ENCODE measurements at regions not wholly inside any gene's neighbourhood (a gene's known extent, or its start where the extent isn't known, plus 50 kb on each side); places are given as distances from the start of the nearest gene placed in this dataset.
"Not testable (repeated sequence)": the region's sequence is repeated elsewhere in the genome, so short reads cannot be mapped to it uniquely, and the experiment has no call there.

DNA sequence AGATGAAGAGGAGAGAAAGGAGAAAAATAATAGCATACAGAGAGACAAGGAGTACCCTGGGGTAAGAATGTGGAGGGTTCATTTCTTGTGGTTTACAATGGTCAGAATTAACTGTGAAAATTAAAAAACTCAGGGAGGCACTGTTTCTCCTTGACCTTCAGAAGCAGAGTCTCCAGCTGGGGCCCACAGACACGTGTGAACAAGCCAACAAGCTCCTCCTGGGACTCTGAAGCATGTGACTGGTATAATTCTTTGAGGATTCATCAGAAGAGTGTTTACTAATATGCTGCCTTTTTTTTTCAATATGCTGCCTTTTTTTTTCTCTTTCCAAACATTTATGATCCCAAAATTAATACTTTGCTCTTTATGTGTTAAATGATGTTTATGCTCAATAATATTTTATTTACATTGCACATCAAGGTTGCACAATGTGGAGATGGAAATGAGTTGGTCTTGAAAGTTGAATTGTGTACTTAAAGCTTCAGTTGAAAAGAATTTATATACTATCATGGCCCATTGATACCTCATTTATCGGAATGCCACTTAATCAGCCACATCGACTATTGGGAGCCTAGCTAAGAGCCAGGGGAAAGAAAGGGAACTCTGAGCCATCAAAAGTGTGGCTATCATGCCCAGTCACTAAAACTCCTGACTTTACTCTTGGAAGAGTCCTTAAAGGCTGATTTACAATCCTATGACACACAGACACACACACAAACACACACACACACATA, 134.7 kb upstream of the RHOBTB1 start:
- DNase-seq: no peak

DNA sequence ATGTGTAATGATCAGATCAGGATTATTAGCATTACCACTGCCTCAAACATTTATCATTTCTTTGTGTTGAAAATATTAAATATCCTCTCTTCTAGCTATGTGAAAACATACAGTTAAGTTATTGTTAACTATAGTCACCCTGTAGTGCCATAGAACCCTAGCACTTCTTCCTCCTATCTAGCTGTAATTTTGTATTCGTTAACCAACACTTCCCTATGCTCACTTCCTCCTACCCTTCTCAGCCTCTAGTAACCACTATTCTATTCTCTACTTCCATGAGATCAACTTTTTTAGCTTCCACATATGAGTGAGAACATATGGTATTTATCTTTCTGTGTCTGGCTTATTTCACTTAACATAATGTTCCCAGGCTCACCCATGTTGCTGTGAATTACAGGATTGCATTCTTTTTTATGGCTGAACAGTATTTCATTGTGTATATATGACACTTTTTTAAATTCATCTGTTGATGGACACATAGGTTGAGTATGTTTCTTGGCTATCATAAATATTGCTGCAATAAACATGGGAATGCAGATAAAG, 132.7 kb upstream of the RHOBTB1 start:
- DNase-seq: no peak

- DNase-seq: no peak
Measured at GRCh38 chr10:61073391-61073790, 129.4 kb upstream of the RHOBTB1 start.

GRCh38 chr10:61071580-61071979, 127.6 kb upstream of the RHOBTB1 start:
- DNase-seq: peak; percentile 58

DNA sequence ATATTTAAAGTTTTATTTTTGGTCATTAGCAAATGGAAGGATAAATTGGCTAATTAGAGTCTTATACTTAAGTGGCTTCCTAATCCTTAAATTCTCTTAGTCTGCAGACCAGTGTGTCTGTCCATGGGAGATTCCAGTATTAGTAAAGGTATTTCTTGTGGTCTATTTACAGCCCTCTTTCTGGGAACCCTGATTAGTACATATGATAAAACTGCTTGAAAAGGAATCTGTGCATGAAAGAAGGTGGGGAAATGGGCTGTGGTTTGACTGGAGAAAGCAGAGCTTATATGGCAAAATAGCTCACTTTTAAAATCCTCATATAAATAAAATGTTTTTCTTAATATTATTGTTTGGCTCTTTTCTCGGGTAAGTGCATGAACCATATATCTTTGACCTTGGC, 124.5 kb upstream of the RHOBTB1 start:
- no peak for DNase-seq

DNA sequence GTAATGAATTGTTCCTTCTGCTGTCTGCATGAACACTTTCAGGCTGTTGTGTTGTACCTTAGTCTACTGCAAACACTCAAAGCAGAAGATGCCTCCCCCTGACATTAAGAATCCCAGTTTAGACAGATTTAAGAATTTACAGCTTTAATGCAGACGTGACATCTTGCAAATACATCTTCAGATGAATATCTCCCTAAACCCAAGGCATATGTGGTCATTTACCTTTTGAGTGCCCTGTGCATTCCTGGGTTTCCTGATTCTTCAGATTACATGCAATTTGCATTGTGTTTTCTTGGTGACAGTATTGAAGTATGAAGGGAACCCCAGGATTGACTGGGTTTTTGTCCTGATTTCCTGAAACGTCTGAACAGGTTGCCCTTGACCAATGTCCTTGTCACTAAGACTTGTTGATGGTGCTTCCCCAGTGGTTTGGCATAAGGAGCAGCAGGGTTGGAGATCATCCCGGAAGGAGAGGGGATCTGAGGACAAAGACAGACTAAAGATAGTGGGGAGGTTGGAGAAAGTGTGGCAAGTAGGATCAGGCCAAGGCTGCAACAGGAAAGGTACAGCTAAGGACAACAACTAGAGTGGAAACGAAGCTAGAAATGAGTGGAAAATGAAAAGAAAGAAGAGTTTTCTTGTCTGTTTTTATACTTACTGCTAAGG, 123.8 kb upstream of the RHOBTB1 start:
- no peak for DNase-seq

GRCh38 chr10:61066661-61067344, 122.8 kb upstream of the RHOBTB1 start:
- no peak for DNase-seq

DNA sequence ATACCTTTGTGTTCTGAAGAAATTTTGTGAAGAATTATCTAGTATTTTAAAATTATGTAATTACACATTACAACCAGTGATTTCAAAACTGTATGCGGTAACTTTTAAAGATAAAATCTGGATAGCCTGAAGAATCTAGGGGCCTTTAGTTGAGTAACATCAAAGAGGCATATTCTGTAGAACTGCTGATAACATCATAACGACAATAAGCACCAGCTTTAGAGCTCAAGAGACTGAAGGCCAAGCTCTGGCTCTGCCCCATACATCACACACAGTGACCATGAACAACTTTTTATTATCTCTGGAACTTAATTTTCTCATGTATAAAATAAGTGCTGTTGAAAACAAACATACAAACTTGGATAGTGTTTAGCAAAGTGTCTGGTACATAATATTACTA, 121.1 kb upstream of the RHOBTB1 start:
- DNase-seq: no peak

- no peak for DNase-seq
Measured at GRCh38 chr10:61064356-61064755, 120.4 kb upstream of the RHOBTB1 start.

GRCh38 chr10:61063901-61064300, 119.9 kb upstream of the RHOBTB1 start:
- no peak for DNase-seq

GRCh38 chr10:61063034-61063433, 119.0 kb upstream of the RHOBTB1 start:
- DNase-seq: no peak

DNA sequence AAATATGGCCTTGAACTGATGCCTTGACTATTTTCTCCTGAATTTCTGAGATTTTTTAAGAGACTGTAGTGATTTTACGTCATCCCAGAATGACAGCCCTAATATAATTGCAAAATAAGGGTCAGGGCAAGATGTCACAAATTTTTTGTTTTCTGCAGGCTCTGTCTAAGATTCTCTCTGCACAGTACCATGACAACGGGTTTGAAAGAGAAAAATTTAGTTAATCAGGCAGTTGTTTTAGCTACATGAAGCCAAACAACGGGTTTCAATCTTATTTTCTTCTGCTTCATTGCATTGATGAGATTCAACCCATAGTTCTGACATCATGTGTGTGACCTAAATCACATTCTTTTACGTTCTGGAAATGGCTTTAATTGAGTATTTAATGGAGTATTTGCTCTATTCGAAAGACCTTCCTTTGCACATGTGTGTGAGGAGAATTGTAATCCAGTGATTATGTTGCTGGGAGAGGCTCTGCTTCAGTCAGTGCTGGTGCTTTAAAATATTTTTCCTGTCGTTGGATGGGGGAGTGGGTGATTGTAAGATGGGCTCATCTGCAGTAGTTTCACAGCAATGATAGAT, 118.0 kb upstream of the RHOBTB1 start:
- DNase-seq: no peak

- DNase-seq: no peak
Measured at GRCh38 chr10:61059636-61060035, 115.7 kb upstream of the RHOBTB1 start.

- DNase-seq: no peak
Measured at GRCh38 chr10:61052469-61053205, 108.7 kb upstream of the RHOBTB1 start.

DNA sequence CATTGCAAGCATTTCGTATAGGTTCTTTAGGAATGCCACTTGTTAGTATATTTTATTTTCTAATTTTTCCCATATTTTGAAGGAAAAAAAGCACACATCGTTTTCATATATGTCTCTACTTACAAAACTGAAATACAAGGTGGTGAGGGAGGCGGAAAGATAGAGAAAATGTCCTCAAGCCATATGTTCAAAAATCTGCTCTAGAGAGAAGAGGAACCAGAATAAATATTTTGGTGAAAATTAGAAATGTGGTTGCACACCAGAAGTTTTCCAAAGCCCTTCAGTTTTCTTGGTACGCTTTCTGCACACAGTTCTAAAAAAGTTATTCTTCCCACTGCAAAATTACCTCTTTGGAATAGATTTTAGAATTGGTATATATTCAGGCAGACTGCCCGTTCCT, 107.4 kb upstream of the RHOBTB1 start:
- no peak for DNase-seq

DNA sequence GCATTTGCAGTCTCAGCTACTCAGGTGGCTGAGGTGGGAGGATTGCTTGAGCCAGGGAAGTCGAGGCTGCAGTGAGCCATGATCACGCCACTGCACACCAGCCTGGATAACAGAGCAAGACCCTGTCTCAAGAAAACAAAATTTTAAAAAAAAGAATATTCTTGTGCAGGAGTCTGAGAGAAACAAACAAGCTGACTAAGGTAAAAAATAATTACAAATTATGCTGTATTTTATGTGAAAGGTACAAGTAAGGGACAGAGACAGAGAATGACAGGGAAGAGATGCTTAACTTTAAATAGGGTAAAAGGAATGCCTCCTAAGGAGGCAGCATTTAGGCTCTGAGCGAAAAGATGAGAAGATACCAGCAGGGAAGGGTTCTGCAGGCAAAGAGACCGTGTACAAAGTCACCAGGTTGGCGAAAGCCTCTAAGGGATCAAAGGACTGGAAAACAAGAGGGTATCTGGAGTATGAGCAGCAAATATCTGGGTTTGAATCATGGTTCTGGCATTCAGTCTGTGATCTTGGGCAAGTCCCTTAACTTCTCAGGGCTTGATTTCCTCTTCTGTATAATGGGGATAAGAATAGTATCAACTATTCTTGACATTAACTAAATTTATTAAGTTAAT, 106.2 kb upstream of the RHOBTB1 start:
- DNase-seq: no peak

DNA sequence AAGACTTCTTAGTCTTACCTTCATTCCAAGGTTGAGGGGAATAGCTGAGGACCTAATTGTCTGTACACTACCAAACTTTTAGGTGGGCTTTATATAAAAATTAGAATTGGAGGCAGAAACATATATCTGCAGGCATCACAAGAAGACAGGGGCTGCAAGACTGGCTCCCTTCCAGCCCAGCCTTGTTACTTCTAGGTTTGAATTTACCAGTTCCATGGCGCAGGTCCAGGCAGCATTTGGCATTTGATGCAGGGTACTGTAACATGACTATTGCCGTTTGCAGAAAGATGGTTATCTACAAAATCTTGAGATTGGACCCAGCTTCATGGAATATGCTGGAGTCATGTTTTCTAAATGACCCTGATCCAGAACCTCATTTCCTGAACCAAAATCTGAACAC, 105.4 kb upstream of the RHOBTB1 start:
- no peak for DNase-seq

- DNase-seq: no peak
Measured at GRCh38 chr10:61047788-61048560, 104.0 kb upstream of the RHOBTB1 start.

GRCh38 chr10:61047081-61047480, 103.1 kb upstream of the RHOBTB1 start:
- DNase-seq: no peak

DNA sequence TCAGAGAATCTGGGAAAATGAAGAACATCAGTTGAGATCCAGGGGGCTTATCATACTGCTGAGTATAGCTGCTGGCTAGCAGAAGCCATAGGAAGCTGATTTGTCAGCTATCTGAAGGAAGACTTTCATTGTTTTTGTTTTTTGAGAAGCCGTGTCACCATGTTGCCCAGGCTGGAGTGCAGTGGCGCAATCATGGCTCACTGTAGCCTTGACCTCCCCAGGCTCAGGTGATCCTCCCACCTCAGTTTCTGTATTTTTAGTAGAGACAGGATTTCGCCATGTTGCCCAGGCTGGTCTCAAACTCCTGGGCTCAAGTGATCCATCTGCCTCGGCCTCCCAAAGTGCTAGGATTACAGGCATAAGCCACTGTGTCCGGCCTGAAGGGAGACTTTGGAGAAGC, 101.5 kb upstream of the RHOBTB1 start:
- DNase-seq: not testable (repeated sequence)

GRCh38 chr10:61042533-61042932, 98.5 kb upstream of the RHOBTB1 start:
- DNase-seq: no peak
